Mammary epithelial cell (primary cell): ENCODE measurements at regions not wholly inside any gene's neighbourhood (a gene's known extent, or its start where the extent isn't known, plus 50 kb on each side); places are given as distances from the start of the nearest gene placed in this dataset.

ENCODE experiments used
- EZH2 ChIP-seq: IDR thresholded peaks from 2 replicates; pipeline ENCODE4 v1.6.1; 2012; ENCODE audit warnings: low read length, inconsistent platforms, borderline replicate concordance
- TF ChIP-seq, protein P1 (sequence below), 2 donors: IDR thresholded peaks in 1 of 2; conservative IDR thresholded peaks in 1 of 2; 2 replicates each; pipeline ENCODE4 v1.5.1; 2011 to 2012; ENCODE audit warnings: inconsistent platforms in 2 of 2, low read length in 2 of 2, mild to moderate bottlenecking in 2 of 2, control low read depth in 1 of 2, low read depth in 1 of 2; ENCODE audit not compliant: insufficient read depth in 1 of 2; ENCODE audit errors: extremely low read depth in 1 of 2

DNA sequence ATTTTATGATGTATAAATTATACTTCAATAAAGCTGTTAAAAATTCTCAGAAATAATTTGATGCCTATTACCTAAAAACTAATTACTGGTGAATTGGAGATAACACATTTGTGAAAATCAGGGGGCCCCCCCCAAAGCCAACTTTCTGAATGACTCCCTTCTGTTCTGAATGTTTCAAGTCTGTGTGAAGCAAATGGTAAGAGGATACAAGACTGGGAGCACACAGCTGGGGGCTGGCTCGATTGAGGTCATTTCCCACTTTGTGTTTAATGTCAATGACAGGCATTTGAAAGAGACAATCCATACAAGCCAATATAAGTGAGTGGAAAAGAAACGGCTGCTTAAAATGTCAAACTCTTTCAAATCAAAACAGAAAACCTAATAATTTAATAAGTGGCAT is 155.8 kb downstream of the SH2D1A start:
- TF ChIP-seq, protein P1, sequence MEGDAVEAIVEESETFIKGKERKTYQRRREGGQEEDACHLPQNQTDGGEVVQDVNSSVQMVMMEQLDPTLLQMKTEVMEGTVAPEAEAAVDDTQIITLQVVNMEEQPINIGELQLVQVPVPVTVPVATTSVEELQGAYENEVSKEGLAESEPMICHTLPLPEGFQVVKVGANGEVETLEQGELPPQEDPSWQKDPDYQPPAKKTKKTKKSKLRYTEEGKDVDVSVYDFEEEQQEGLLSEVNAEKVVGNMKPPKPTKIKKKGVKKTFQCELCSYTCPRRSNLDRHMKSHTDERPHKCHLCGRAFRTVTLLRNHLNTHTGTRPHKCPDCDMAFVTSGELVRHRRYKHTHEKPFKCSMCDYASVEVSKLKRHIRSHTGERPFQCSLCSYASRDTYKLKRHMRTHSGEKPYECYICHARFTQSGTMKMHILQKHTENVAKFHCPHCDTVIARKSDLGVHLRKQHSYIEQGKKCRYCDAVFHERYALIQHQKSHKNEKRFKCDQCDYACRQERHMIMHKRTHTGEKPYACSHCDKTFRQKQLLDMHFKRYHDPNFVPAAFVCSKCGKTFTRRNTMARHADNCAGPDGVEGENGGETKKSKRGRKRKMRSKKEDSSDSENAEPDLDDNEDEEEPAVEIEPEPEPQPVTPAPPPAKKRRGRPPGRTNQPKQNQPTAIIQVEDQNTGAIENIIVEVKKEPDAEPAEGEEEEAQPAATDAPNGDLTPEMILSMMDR (conservative IDR thresholded peaks at IDR 0.05 in 1 of 2, IDR thresholded peaks at IDR 0.05 in 1 of 2; ENCODE audit: extremely low read depth in 1 of 2, insufficient read depth in 1 of 2, low read depth in 1 of 2, low read length in 2 of 2): no peak
- TF ChIP-seq EZH2: no peak
